ENCODE measurements at regions not wholly inside any gene's neighbourhood (a gene's known extent, or its start where the extent isn't known, plus 50 kb on each side); places are given as distances from the start of the nearest gene placed in this dataset.
"Not testable (repeated sequence)": the region's sequence is repeated elsewhere in the genome, so short reads cannot be mapped to it uniquely, and the experiment has no call there.

DNA sequence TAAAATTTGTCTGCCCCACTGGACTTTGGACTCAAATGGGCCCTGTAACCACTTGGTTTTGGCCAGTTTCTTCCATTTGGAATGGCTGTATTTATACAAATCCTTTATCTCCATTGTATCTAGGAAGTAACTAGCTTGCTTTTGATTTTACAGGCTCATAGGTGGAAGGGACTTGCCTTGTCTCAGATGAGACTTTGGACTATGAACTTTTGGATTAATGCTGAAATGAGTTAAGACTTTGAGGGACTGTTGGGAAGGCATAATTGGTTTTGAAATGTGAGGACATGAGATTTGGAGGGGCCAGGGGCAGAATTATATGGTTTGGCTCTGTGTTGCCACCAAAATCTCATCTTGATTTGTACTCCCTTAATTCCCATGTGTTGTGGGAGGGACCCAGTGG lies 198.3 kb upstream of the BOD1L1 start:
- TF ChIP-seq, protein P1, sequence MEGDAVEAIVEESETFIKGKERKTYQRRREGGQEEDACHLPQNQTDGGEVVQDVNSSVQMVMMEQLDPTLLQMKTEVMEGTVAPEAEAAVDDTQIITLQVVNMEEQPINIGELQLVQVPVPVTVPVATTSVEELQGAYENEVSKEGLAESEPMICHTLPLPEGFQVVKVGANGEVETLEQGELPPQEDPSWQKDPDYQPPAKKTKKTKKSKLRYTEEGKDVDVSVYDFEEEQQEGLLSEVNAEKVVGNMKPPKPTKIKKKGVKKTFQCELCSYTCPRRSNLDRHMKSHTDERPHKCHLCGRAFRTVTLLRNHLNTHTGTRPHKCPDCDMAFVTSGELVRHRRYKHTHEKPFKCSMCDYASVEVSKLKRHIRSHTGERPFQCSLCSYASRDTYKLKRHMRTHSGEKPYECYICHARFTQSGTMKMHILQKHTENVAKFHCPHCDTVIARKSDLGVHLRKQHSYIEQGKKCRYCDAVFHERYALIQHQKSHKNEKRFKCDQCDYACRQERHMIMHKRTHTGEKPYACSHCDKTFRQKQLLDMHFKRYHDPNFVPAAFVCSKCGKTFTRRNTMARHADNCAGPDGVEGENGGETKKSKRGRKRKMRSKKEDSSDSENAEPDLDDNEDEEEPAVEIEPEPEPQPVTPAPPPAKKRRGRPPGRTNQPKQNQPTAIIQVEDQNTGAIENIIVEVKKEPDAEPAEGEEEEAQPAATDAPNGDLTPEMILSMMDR (IDR thresholded peaks at IDR 0.05), result not testable (repeated sequence)
- not testable (repeated sequence) for TF ChIP-seq POLR2A (IDR thresholded peaks at IDR 0.05)
